Trophoblast cell (in vitro differentiated cells and primary cell): ENCODE measurements at regions not wholly inside any gene's neighbourhood (a gene's known extent, or its start where the extent isn't known, plus 50 kb on each side); places are given as distances from the start of the nearest gene placed in this dataset.
A peak's percentile ranks its signal among the peaks of the same experiment; 100 is the strongest.

Experiments used
- DNase-seq, 2 donors: peaks; one replicate each; pipeline ENCODE4 v3.0.0-alpha.2; 2016
- H2AFZ ChIP-seq: 2 replicates; pipeline ENCODE4 v1.6.1; 2013; ENCODE audit warnings: low read length, moderate library complexity, mild to moderate bottlenecking; ENCODE audit not compliant: insufficient read depth, poor library complexity
- H2AK5ac ChIP-seq: 2 replicates; pipeline ENCODE4 v1.6.1; 2013; ENCODE audit warnings: mild to moderate bottlenecking, low read length
- H2BK120ac ChIP-seq: 2 replicates; pipeline ENCODE4 v1.6.1; 2013; ENCODE audit warnings: low read length, mild to moderate bottlenecking, moderate library complexity; ENCODE audit not compliant: insufficient read depth, poor library complexity
- H2BK12ac ChIP-seq: 2 replicates; pipeline ENCODE4 v1.6.1; 2013; ENCODE audit warnings: mild to moderate bottlenecking, low read length, moderate library complexity
- H2BK5ac ChIP-seq: 2 replicates; pipeline ENCODE4 v1.6.1; 2013; ENCODE audit warnings: low read length, low read depth, moderate library complexity, mild to moderate bottlenecking; ENCODE audit not compliant: poor library complexity
- H3K14ac ChIP-seq: 2 replicates; pipeline ENCODE4 v1.6.1; 2013; ENCODE audit warnings: mild to moderate bottlenecking, low read length
- H3K18ac ChIP-seq: 2 replicates; pipeline ENCODE4 v1.6.1; 2013; ENCODE audit warnings: mild to moderate bottlenecking, low read length
- H3K23ac ChIP-seq: 2 replicates; pipeline ENCODE4 v1.6.1; 2013; ENCODE audit warnings: low read length
- H3K27ac ChIP-seq: 2 replicates; pipeline ENCODE4 v1.5.1; 2013; ENCODE audit warnings: low read depth, mild to moderate bottlenecking, inconsistent platforms, low read length, moderate library complexity
- H3K27me3 ChIP-seq: 2 replicates; pipeline ENCODE4 v1.6.1; 2013; ENCODE audit warnings: inconsistent platforms, mild to moderate bottlenecking, low read length, moderate library complexity; ENCODE audit not compliant: insufficient read depth
- H3K36me3 ChIP-seq, 2 experiments: 1 replicate in 1 of 2; 2 replicates in 1 of 2; pipeline ENCODE4 v1.6.1; 2013; ENCODE audit warnings: low read length in 2 of 2, mild to moderate bottlenecking in 2 of 2, moderate library complexity in 1 of 2; ENCODE audit not compliant: insufficient read depth in 2 of 2, control insufficient read depth in 1 of 2
- H3K4ac ChIP-seq: 2 replicates; pipeline ENCODE4 v1.6.1; 2013; ENCODE audit warnings: low read depth, mild to moderate bottlenecking, low read length, moderate library complexity
- H3K4me1 ChIP-seq, 2 experiments: 1 replicate in 1 of 2; 2 replicates in 1 of 2; pipeline ENCODE4 v1.6.1; 2013; ENCODE audit warnings: low read length in 2 of 2, mild to moderate bottlenecking in 2 of 2, moderate library complexity in 1 of 2; ENCODE audit not compliant: insufficient read depth in 2 of 2, control insufficient read depth in 1 of 2
- H3K4me2 ChIP-seq: 2 replicates; pipeline ENCODE4 v1.6.1; 2013; ENCODE audit warnings: inconsistent platforms, mild to moderate bottlenecking, low read length, moderate library complexity
- H3K4me3 ChIP-seq: 2 replicates; pipeline ENCODE4 v1.5.1; 2013; ENCODE audit warnings: mild to moderate bottlenecking, low read depth, low read length, inconsistent platforms
- H3K79me1 ChIP-seq: one replicate; pipeline ENCODE4 v1.6.1; 2013; ENCODE audit warnings: low read length
- H3K79me2 ChIP-seq: 2 replicates; pipeline ENCODE4 v1.6.1; 2013; ENCODE audit warnings: low read length, mild to moderate bottlenecking; ENCODE audit not compliant: control insufficient read depth, insufficient read depth, poor library complexity
- H3K9ac ChIP-seq: 2 replicates; pipeline ENCODE4 v1.6.1; 2013; ENCODE audit warnings: mild to moderate bottlenecking, low read length
- H3K9me3 ChIP-seq: 2 replicates; pipeline ENCODE4 v1.6.1; 2013; ENCODE audit warnings: low read depth, mild to moderate bottlenecking, control low read depth, inconsistent platforms, low read length; ENCODE audit not compliant: insufficient read depth
- H4K12ac ChIP-seq: 2 replicates; pipeline ENCODE4 v1.6.1; 2013; ENCODE audit warnings: low read depth, mild to moderate bottlenecking, low read length, moderate library complexity
- H4K8ac ChIP-seq: 2 replicates; pipeline ENCODE4 v1.6.1; 2013; ENCODE audit warnings: low read depth, mild to moderate bottlenecking, low read length, moderate library complexity
- H4K91ac ChIP-seq: one replicate; pipeline ENCODE4 v1.6.1; 2013; ENCODE audit warnings: low read depth, mild to moderate bottlenecking, low read length, moderate library complexity
- WGBS: extraction: QIAGEN DNeasy Blood & Tissue Kit; methylation state at CpG from one replicate; pipeline ENCODE4 v1.1.7; 2013; ENCODE audit warnings: missing lambda C conversion rate; ENCODE audit not compliant: insufficient read length, insufficient coverage; ENCODE audit errors: extremely low coverage; 5-methylcytosine and 5-hydroxymethylcytosine counted together

DNA sequence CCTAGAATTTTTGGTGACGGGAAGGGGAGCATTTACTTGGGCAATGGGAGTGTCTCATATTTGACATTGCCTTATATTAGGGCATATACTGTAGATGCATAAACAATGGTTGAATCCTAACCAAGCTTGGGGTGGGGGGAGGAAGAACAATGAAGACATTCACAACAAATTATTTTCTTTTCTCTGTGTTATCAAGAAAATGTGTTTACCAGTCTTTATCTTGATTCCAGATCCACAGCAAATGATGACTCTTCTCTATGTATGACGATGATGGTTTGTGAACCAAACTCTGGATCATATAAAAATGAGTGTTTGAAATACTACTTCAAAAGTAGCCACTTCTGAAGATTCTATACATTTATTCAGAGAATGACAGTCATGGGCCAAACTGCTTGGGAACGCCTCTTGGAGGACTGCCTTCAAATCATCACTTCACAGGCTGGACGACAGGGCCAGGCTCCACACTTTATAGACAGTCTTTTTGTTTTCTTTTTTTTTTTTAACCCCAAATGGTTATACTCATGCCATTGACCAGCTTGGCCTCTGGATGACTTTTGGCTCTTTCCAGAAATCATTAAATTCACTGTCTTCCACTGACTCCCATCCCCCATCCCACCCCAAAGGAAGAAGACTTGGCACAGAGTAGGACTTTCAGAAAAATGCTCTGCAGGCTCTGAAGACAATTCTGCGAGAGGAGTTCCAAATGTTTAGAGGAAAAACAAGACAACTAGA is 123.8 kb upstream of the LIFR start:
- no CpG with 5 or more reads among the region's 5 CpGs for WGBS
- no peak overlapping the region for H3K27ac ChIP-seq

GRCh38 chr5:38681029-38681706 is 124.7 kb upstream of the LIFR start:
- H3K36me3 ChIP-seq = peaks cover 0 to 2% of the 10 kb centered on the region in 2 experiments
- no peak overlapping the region for H2BK12ac ChIP-seq
- no peaks in the 10 kb centered on the region for H3K9me3 ChIP-seq
- no peak overlapping the region for H3K4me3 ChIP-seq
- no peak overlapping the region for H3K9ac ChIP-seq
- peak in 1 of 2 donors; percentile 52 for DNase-seq
- H3K4me1 ChIP-seq = peaks cover 0 to 2% of the 10 kb centered on the region in 2 experiments
- no peak overlapping the region for H3K27ac ChIP-seq
- no peaks in the 10 kb centered on the region for H3K27me3 ChIP-seq
- H2BK120ac ChIP-seq = no peak overlapping the region
- H4K91ac ChIP-seq = no peak overlapping the region
- no peak overlapping the region for H3K4me2 ChIP-seq
- no peak overlapping the region for H2AFZ ChIP-seq
- no peaks in the 10 kb centered on the region for H3K79me2 ChIP-seq
- H4K8ac ChIP-seq = no peak overlapping the region
- H2AK5ac ChIP-seq = no peak overlapping the region
- H3K79me1 ChIP-seq = no peaks in the 10 kb centered on the region
- no peak overlapping the region for H4K12ac ChIP-seq
- H3K14ac ChIP-seq = no peak overlapping the region
- no peak overlapping the region for H3K23ac ChIP-seq
- no peak overlapping the region for H2BK5ac ChIP-seq
- H3K18ac ChIP-seq = no peak overlapping the region
- WGBS = no CpG with 5 or more reads among the region's 3 CpGs
- H3K4ac ChIP-seq = no peak overlapping the region

More for the DNA sequence above, 123.8 kb upstream of the LIFR start:
- no peak overlapping the region for H3K18ac ChIP-seq
- no peaks in the 10 kb centered on the region for H3K27me3 ChIP-seq
- H3K23ac ChIP-seq = no peak overlapping the region
- H3K9me3 ChIP-seq = no peaks in the 10 kb centered on the region
- no peak overlapping the region for H3K9ac ChIP-seq
- peaks cover 0 to 2% of the 10 kb centered on the region in 2 experiments for H3K4me1 ChIP-seq
- no peaks in the 10 kb centered on the region for H3K79me1 ChIP-seq
- H2BK5ac ChIP-seq = no peak overlapping the region
- no peak overlapping the region for H2AFZ ChIP-seq
- no peak overlapping the region for H2BK120ac ChIP-seq
- no peak overlapping the region for H4K91ac ChIP-seq
- no peak overlapping the region for H2BK12ac ChIP-seq
- H3K4ac ChIP-seq = no peak overlapping the region
- no peak for DNase-seq
- no peak overlapping the region for H2AK5ac ChIP-seq
- no peak overlapping the region for H4K12ac ChIP-seq
- H3K4me2 ChIP-seq = no peak overlapping the region
- no peak overlapping the region for H3K4me3 ChIP-seq
- no peak overlapping the region for H4K8ac ChIP-seq
- H3K14ac ChIP-seq = no peak overlapping the region
- H3K36me3 ChIP-seq = peaks cover 0 to 2% of the 10 kb centered on the region in 2 experiments
- H3K79me2 ChIP-seq = no peaks in the 10 kb centered on the region

DNA sequence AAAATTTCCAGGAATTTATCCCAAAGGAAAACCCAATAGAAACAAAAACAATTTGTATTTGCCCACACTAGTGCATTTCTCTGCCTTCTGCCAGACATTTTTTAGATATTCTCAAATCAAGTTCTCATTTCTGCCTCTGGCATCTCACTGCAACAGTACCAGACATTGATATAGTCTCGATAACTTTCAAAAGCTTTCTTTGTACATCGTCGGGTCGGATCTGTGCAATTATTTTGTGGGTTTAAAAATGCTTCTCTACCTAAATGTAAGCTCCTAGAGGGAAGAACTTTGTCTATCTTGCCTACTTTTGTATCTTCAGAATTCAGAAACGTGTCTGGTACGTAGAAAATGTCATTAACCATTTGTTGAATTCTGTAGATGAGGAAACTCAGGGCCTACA is 125.5 kb upstream of the LIFR start:
- Histone ChIP-seq H3K23ac (no peak overlapping the region), H3K27ac (no peak overlapping the region), H3K4me2 (no peak overlapping the region), H2AK5ac (no peak overlapping the region), H2AFZ (no peak overlapping the region), H3K4me1 (peaks cover 0 to 4% of the 10 kb centered on the region in 2 experiments), H2BK12ac (no peak overlapping the region), H3K4ac (no peak overlapping the region), H3K18ac (no peak overlapping the region), H3K36me3 (peaks cover 0 to 2% of the 10 kb centered on the region in 2 experiments), H4K91ac (no peak overlapping the region), H3K4me3 (no peak overlapping the region), H3K9me3 (no peaks in the 10 kb centered on the region), H4K8ac (no peak overlapping the region), H2BK120ac (no peak overlapping the region), H3K14ac (no peak overlapping the region), H3K79me2 (no peaks in the 10 kb centered on the region), H3K9ac (no peak overlapping the region), H3K79me1 (no peaks in the 10 kb centered on the region), H4K12ac (no peak overlapping the region), H2BK5ac (no peak overlapping the region), H3K27me3 (no peaks in the 10 kb centered on the region)
- DNase-seq = peak in 1 of 2 donors; percentile 21
- no CpG with 5 or more reads among the region's 6 CpGs for WGBS

DNA sequence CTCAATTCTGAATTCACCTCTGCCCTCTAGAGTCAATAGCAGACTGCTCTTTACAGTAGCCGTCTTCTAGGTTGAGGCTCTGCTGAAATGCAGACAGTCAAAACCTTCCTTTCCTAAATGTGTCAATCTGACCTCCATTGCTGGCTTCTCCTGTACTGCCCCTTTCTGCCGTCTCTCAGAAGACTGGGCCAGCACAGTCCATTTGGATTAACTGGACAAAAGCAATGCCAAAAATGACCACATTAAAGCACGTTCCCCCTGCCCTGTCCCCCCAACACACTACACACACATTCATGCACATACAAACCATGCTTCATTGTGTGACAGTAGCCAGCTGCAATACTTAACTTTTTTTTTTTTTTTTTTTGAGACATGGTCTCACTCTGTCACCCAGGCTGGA is 130.2 kb upstream of the LIFR start:
- Histone ChIP-seq H2BK120ac (no peak overlapping the region), H2AFZ (no peak overlapping the region), H3K4me1 (peaks cover 0 to 4% of the 10 kb centered on the region in 2 experiments), H3K9me3 (no peaks in the 10 kb centered on the region), H3K79me1 (no peaks in the 10 kb centered on the region), H3K4ac (no peak overlapping the region), H3K18ac (no peak overlapping the region), H3K4me3 (no peak overlapping the region), H3K27me3 (no peaks in the 10 kb centered on the region), H3K4me2 (no peak overlapping the region), H2AK5ac (no peak overlapping the region), H3K23ac (no peak overlapping the region), H3K9ac (no peak overlapping the region), H2BK12ac (no peak overlapping the region), H2BK5ac (no peak overlapping the region), H4K8ac (no peak overlapping the region), H4K91ac (no peak overlapping the region), H3K79me2 (no peaks in the 10 kb centered on the region), H3K14ac (no peak overlapping the region), H4K12ac (no peak overlapping the region), H3K27ac (no peak overlapping the region), H3K36me3 (no peaks in the 10 kb centered on the region)
- DNase-seq = no peak
- no CpG with 5 or more reads among the region's 3 CpGs for WGBS
